ENCODE measurements at regions not wholly inside any gene's neighbourhood (a gene's known extent, or its start where the extent isn't known, plus 50 kb on each side); places are given as distances from the start of the nearest gene placed in this dataset.

DNA sequence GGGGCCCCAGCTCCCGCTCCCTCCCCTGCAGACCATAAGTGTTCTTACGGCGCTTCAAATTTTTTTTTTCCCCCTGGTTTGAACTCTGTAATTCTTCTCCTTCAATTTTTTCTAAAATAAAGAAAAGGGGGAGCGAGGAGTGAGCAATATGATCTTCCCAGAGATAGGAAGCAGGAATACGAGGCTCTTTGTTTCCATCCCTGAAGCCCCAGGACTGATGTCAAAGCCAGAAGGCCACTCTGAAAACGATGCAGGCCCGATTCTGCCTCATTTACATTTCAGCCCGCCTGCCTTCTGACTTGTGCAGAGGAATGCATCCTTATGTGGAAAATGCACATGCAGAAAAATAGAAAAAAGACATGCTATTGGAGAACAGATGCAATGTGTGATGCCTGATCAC is 401.5 kb upstream of the MKI67 start:
- WGBS, 3 donors = 71 to 78% (median 77%) methylated on average over 8 of the region's 8 CpGs
- Histone ChIP-seq H3K9me3 (no peaks in the 10 kb centered on the region), H3K27ac (no peak overlapping the region), H3K36me3 (no peaks in the 10 kb centered on the region), H3K4me1 (ENCODE audit: insufficient read depth) (peaks cover 1% of the 10 kb centered on the region), H3K27me3 (no peaks in the 10 kb centered on the region), H3K4me3 (no peak overlapping the region)
- intact Hi-C loops (cut with DNase I) = no loop called here
- no peak for DNase-seq
- TF ChIP-seq, protein P1, sequence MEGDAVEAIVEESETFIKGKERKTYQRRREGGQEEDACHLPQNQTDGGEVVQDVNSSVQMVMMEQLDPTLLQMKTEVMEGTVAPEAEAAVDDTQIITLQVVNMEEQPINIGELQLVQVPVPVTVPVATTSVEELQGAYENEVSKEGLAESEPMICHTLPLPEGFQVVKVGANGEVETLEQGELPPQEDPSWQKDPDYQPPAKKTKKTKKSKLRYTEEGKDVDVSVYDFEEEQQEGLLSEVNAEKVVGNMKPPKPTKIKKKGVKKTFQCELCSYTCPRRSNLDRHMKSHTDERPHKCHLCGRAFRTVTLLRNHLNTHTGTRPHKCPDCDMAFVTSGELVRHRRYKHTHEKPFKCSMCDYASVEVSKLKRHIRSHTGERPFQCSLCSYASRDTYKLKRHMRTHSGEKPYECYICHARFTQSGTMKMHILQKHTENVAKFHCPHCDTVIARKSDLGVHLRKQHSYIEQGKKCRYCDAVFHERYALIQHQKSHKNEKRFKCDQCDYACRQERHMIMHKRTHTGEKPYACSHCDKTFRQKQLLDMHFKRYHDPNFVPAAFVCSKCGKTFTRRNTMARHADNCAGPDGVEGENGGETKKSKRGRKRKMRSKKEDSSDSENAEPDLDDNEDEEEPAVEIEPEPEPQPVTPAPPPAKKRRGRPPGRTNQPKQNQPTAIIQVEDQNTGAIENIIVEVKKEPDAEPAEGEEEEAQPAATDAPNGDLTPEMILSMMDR (IDR thresholded peaks at IDR 0.05) = no peak
- TF ChIP-seq EP300 (IDR thresholded peaks at IDR 0.05) (no peak), POLR2A (IDR thresholded peaks at IDR 0.05) (no peak)

DNA sequence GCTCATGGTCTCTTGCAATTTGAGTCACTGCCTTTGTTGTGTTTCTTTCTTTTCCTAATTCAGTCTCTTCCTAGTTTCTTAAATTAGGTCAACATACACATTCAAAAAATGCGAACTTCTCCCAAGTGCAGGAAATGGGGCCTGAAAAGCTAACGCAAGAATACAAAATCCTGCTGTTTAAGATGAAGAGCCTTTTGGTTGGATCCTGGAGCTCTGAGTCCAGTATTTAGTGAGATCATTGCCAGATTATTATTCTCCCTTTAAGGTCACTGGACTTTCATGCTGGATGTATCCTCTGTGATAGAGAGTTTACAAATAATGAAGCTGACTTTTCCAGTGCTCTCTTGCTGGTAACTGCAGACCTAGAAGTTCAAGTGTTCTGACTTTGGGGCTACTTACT is 401.9 kb upstream of the MKI67 start:
- Histone ChIP-seq H3K4me3 (no peak overlapping the region), H3K9me3 (no peaks in the 10 kb centered on the region), H3K27ac (no peak overlapping the region), H3K4me1 (ENCODE audit: insufficient read depth) (peaks cover 1% of the 10 kb centered on the region), H3K27me3 (no peaks in the 10 kb centered on the region), H3K36me3 (no peaks in the 10 kb centered on the region)
- 80 to 92% (median 86%) methylated on average over 2 of the region's 2 CpGs for WGBS, 3 donors
- intact Hi-C loops (cut with DNase I) = no loop called here
- no peak for TF ChIP-seq POLR2A (IDR thresholded peaks at IDR 0.05)
- TF ChIP-seq, protein P1 (IDR thresholded peaks at IDR 0.05) = no peak
- no peak for TF ChIP-seq EP300 (IDR thresholded peaks at IDR 0.05)
- DNase-seq = no peak

DNA sequence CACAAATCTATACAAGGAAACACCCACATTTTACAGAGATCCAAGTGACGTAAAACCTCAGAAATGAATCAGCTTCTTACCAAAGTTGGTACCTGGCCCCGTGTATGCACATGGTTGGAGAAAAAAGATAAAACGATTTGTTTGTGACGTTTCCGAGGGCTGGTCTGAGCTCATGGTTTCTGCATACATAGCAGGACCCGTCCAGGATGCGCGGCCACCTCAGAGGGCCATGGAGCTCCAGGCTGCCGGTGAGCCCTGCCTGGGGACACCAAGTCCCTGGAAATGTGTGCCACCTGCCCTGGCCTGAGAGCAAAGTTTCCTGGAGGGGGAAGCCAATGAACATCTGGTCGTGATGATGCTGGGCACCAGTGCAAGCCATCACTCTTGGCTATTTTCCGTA is 402.6 kb upstream of the MKI67 start:
- intact Hi-C loops (cut with DNase I) = no loop called here
- Histone ChIP-seq H3K36me3 (no peaks in the 10 kb centered on the region), H3K9me3 (no peaks in the 10 kb centered on the region), H3K27ac (no peak overlapping the region), H3K27me3 (no peaks in the 10 kb centered on the region), H3K4me3 (no peak overlapping the region), H3K4me1 (ENCODE audit: insufficient read depth) (peaks cover 1% of the 10 kb centered on the region)
- TF ChIP-seq, protein P1 (IDR thresholded peaks at IDR 0.05) = no peak
- DNase-seq = no peak
- WGBS, 3 donors = 73 to 79% (median 78%) methylated on average over 11 of the region's 11 CpGs

DNA sequence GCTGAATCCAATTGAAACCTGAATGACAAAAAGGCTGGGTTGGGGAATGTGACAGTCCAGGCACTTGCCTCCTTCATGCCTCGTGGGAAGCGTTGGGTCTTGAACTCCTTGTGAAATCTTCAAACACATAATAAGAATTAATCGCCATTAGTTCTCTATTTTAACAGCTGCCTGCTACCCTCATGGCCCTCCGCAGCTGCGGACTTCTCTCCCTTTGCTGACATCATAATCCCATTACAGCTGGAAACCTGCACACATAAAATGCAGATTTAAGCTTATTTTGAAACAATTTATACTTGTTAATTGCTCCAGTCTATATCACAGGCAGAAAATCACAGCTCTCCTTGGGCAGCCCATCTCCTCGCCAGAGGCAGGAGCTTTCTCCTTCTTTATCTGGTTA is 403.0 kb upstream of the MKI67 start:
- Histone ChIP-seq H3K4me3 (no peak overlapping the region), H3K27ac (no peak overlapping the region), H3K36me3 (no peaks in the 10 kb centered on the region), H3K9me3 (no peaks in the 10 kb centered on the region), H3K4me1 (ENCODE audit: insufficient read depth) (peaks cover 1% of the 10 kb centered on the region), H3K27me3 (no peaks in the 10 kb centered on the region)
- DNase-seq = no peak
- TF ChIP-seq POLR2A (IDR thresholded peaks at IDR 0.05) (no peak), EP300 (IDR thresholded peaks at IDR 0.05) (no peak)
- TF ChIP-seq, protein P1 (IDR thresholded peaks at IDR 0.05) = no peak
- intact Hi-C loops (cut with DNase I) = no loop called here
- 76 to 80% (median 76%) methylated on average over 6 of the region's 6 CpGs for WGBS, 3 donors

DNA sequence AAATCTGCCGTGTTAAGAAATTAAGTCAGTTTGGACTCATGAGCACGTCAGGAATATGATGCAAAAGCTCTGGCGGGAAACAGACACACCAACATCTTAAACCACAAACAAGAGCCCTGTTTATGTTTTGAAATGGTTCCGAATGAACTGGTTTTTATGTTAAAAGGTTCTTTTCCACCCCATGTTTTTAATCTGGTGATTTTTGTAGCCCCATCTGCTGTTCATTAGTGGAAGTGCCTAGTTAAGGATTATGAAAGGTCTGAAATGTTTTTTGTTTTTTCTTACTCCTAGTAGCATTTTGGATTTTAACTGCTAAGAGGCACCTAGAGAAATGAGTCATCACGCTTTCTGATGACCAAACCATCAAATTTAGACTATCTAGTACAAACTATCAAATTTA is 404.1 kb upstream of the MKI67 start:
- 28 to 49% (median 30%) methylated on average over 5 of the region's 5 CpGs for WGBS, 3 donors
- intact Hi-C loops (cut with DNase I) = no loop called here
- TF ChIP-seq EP300 (IDR thresholded peaks at IDR 0.05) (no peak), POLR2A (IDR thresholded peaks at IDR 0.05) (no peak)
- TF ChIP-seq, protein P1 (IDR thresholded peaks at IDR 0.05) = no peak

More for the DNA sequence above, 404.1 kb upstream of the MKI67 start:
- no peaks in the 10 kb centered on the region for H3K9me3 ChIP-seq
- no peaks in the 10 kb centered on the region for H3K36me3 ChIP-seq
- DNase-seq = no peak
- H3K27me3 ChIP-seq = no peaks in the 10 kb centered on the region
- H3K4me1 ChIP-seq (ENCODE audit: insufficient read depth) = peaks cover 1% of the 10 kb centered on the region
- H3K4me3 ChIP-seq = no peak overlapping the region
- no peak overlapping the region for H3K27ac ChIP-seq

Measured in ovary (tissue), 7 donors.